ENCODE measurements at regions not wholly inside any gene's neighbourhood (a gene's known extent, or its start where the extent isn't known, plus 50 kb on each side); places are given as distances from the start of the nearest gene placed in this dataset.

DNA sequence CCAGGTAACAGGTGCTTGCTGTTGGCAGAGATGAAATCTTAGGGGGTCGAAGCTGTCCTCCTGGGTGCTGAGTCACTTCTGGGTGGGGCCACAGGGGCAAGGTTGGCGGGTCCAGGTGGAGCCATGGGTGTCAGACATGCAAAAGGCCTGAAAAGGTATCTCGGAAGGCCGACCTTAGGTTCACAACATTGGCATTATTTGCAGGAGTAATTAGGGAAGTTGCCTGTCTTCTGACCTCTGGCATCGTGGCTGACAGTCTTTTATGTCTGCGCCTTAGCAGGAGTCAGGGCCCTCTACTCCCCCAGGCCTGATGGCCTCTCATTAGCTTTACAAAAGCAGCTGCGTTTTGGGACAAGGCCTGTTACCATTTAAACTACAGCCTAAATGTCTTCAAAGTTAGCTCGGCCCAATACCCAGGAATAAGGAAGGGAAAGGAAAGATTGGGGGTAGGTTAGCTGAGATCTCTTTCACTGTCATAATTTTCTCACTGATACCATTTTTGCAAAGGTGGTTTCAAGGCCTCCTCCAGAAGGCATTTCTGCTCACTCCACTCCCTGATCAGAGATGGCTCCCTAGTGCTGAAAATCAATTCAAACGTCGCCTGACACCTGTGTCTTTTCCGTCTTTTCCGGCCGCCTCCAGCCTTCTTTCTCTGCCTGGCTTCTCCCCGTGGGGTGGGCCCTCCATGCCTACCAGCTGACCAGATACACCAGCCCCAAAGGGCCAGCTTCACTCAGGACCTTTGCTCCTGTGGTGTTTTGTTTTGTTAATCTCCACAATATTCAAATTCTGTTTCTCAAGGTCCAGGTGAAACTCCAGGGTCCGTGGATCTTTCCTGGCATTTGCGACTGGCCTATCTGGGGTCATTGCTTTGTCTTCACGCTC lies 90.8 kb downstream of the RHOB start:
- CTCF ChIA-PET, result interaction anchor here (0.6 kb wide), 1 partner anchor 86 kb away, joined by 3 read pairs; no protein-coding TSS in a partner anchor
- POLR2A ChIA-PET, result no interaction called here
- Histone ChIP-seq H3K27ac (ENCODE audit: low read depth, low read length) (no peak overlapping the region), H3K4me3 (ENCODE audit: low read depth, low read length) (no peak overlapping the region), H3K27me3 (ENCODE audit: control insufficient read depth, insufficient read depth, low read length) (peaks cover 4% of the 10 kb centered on the region), H3K9me3 (ENCODE audit: control insufficient read depth, insufficient read depth, low read length) (no peaks in the 10 kb centered on the region; the same call in 1 of the 2 replicates)
- no peak for DNase-seq (ENCODE audit: low read depth, low spot score)
- TF ChIP-seq CTCF (IDR thresholded peaks at IDR 0.05; ENCODE audit: low read depth, low read length), result no peak

DNA sequence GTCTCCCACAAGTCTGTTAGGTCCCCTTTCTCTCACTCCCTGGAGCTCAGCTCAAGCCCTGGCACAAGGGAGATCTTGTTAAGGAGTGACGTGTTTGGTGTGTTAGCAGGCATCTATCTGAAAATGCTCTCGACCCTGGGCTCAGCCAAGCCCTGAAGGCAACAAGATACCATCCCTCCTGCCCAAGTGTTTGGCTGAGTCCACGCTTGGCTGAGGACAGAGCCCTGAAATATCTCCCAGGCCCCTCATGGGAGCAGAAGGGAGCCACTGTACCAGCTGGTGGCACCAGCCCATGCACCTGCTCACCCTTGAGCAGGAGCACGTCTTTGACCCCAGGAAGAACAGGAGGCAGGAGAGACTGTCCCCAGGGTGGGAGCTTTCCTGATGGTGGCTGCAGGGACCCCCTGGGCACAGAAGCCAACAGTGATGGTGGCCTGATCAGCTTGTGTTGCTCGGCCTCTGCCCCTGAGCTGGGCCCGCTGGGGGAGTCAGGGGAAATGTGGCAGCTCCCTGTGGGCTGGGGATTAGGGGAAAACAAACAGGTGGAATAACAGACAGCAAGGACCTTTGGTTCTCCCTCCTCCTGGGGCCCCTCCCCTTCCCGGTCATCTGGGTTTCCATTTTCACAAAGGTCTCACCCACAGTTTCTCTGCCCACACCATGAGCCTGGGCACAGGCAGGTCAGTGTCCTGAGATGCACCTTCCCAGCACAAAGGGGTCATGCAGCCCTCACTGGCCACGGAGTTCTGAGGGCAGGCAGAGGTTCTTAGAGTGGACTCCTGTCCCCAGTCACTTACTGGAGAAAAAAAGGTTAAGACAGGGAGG lies 91.6 kb downstream of the RHOB start:
- no peak for TF ChIP-seq CTCF (IDR thresholded peaks at IDR 0.05; ENCODE audit: low read depth, low read length)
- CTCF ChIA-PET, result interaction anchor here (0.6 kb wide), 1 partner anchor 86 kb away, joined by 3 read pairs; no protein-coding TSS in a partner anchor
- POLR2A ChIA-PET, result no interaction called here
- no peak for DNase-seq (ENCODE audit: low read depth, low spot score)
- peaks cover 5% of the 10 kb centered on the region for H3K27me3 ChIP-seq (ENCODE audit: control insufficient read depth, insufficient read depth, low read length)
- no peaks in the 10 kb centered on the region; the same call in 1 of the 2 replicates for H3K9me3 ChIP-seq (ENCODE audit: control insufficient read depth, insufficient read depth, low read length)
- H3K4me3 ChIP-seq (ENCODE audit: low read depth, low read length), result no peak overlapping the region
- no peak overlapping the region for H3K27ac ChIP-seq (ENCODE audit: low read depth, low read length)

GRCh38 chr2:20539133-20539719 lies 92.4 kb downstream of the RHOB start:
- TF ChIP-seq CTCF (IDR thresholded peaks at IDR 0.05; ENCODE audit: low read depth, low read length), result no peak
- POLR2A ChIA-PET, result no interaction called here
- Histone ChIP-seq H3K27me3 (ENCODE audit: control insufficient read depth, insufficient read depth, low read length) (peaks cover 5% of the 10 kb centered on the region), H3K9me3 (ENCODE audit: control insufficient read depth, insufficient read depth, low read length) (no peaks in the 10 kb centered on the region; the same call in 1 of the 2 replicates), H3K4me3 (ENCODE audit: low read depth, low read length) (no peak overlapping the region), H3K27ac (ENCODE audit: low read depth, low read length) (no peak overlapping the region)
- DNase-seq (ENCODE audit: low read depth, low spot score), result no peak
- CTCF ChIA-PET, result no interaction called here

DNA sequence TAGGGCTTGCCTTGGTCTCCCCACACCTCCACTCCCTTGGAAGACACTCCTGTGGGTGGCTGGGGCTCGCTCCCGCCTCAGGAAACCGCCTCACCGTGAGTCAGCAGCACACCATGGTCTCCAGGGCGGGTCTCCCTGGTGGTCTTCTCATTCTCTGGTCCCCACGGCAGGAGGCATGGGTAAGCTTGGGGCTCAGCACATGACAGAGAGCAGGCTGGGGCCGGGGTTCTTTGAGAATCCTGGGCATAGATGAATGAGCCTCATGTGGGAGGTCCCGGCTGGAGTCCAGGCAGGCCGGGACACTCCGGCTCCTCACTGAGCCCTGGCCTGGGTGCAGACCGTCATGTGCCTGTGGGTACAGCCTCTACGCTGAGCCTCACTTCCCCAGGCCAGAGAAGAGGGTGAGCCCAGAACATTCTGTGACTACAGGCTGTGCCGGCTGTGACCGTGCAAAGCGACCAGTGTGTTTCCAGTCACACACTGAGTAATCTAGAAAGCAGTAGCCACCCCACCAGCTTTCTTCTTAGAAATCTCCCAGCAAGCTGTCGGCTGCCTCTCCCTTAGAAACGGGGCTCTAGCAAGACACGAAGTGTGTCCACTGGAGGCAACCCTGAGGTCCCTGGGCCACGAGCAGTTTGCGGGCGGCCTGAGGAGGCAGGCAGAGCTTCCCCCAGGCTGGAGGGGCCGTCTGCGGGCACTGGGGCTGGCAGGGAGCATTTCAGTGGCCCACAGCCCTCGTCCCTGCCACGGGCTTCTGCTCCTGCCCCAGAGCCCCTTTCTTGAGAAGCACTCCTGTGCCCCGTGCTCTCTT lies 93.1 kb downstream of the RHOB start:
- Histone ChIP-seq H3K27ac (ENCODE audit: low read depth, low read length) (no peak overlapping the region), H3K9me3 (ENCODE audit: control insufficient read depth, insufficient read depth, low read length) (no peaks in the 10 kb centered on the region; the same call in 1 of the 2 replicates), H3K27me3 (ENCODE audit: control insufficient read depth, insufficient read depth, low read length) (peaks cover 5% of the 10 kb centered on the region), H3K4me3 (ENCODE audit: low read depth, low read length) (no peak overlapping the region)
- ChIA-PET POLR2A (no interaction called here), CTCF (no interaction called here)
- DNase-seq (ENCODE audit: low read depth, low spot score), result no peak
- TF ChIP-seq CTCF (IDR thresholded peaks at IDR 0.05; ENCODE audit: low read depth, low read length), result no peak

Measured in AG04450 (cell line).